NCI-H1694 (cell line): ENCODE measurements at regions not wholly inside any gene's neighbourhood (a gene's known extent, or its start where the extent isn't known, plus 50 kb on each side); places are given as distances from the start of the nearest gene placed in this dataset.

Experiments
- DNase-seq: peaks from one replicate; lab custom pipeline; 2025; lab: John Stamatoyannopoulos, UW

GRCh38 chrX:113741744-113742143 lies 842.1 kb upstream of the HTR2C start:
- DNase-seq = no peak

GRCh38 chrX:113728937-113729336 lies 854.9 kb upstream of the HTR2C start:
- no peak for DNase-seq

GRCh38 chrX:113726898-113727297 lies 857.0 kb upstream of the HTR2C start:
- no peak for DNase-seq

GRCh38 chrX:113726466-113726865 lies 857.4 kb upstream of the HTR2C start:
- DNase-seq = no peak

GRCh38 chrX:113726009-113726408 lies 857.9 kb upstream of the HTR2C start:
- no peak for DNase-seq

GRCh38 chrX:113699939-113700338 lies 859.3 kb upstream of the AMOT start:
- no peak for DNase-seq

- DNase-seq = no peak
Measured at GRCh38 chrX:113675278-113675677, 834.6 kb upstream of the AMOT start.

- DNase-seq = no peak
Measured at GRCh38 chrX:113651306-113651705, 810.7 kb upstream of the AMOT start.

GRCh38 chrX:113644426-113644825 lies 803.8 kb upstream of the AMOT start:
- no peak for DNase-seq

GRCh38 chrX:113634565-113634964 lies 793.9 kb upstream of the AMOT start:
- DNase-seq = no peak

GRCh38 chrX:113629326-113629725 lies 788.7 kb upstream of the AMOT start:
- DNase-seq = no peak

- no peak for DNase-seq
Measured at GRCh38 chrX:113594123-113594841, 753.7 kb upstream of the AMOT start.

- DNase-seq = no peak
Measured at GRCh38 chrX:113586281-113586898, 745.8 kb upstream of the AMOT start.

GRCh38 chrX:113580486-113580885 lies 739.9 kb upstream of the AMOT start:
- no peak for DNase-seq

- no peak for DNase-seq
Measured at GRCh38 chrX:113558576-113558975, 717.9 kb upstream of the AMOT start.

GRCh38 chrX:113551919-113552318 lies 711.3 kb upstream of the AMOT start:
- no peak for DNase-seq

GRCh38 chrX:113548308-113549015 lies 707.8 kb upstream of the AMOT start:
- DNase-seq = no peak

- DNase-seq = no peak
Measured at GRCh38 chrX:113545040-113545439, 704.4 kb upstream of the AMOT start.

- DNase-seq = no peak
Measured at GRCh38 chrX:113539599-113540356, 699.1 kb upstream of the AMOT start.

- no peak for DNase-seq
Measured at GRCh38 chrX:113529426-113530013, 688.9 kb upstream of the AMOT start.

GRCh38 chrX:113522814-113523213 lies 682.2 kb upstream of the AMOT start:
- no peak for DNase-seq

- no peak for DNase-seq
Measured at GRCh38 chrX:113514906-113515305, 674.3 kb upstream of the AMOT start.
